SK-N-SH (cell line): ENCODE measurements at regions not wholly inside any gene's neighbourhood (a gene's known extent, or its start where the extent isn't known, plus 50 kb on each side); places are given as distances from the start of the nearest gene placed in this dataset.
"Not testable (repeated sequence)": the region's sequence is repeated elsewhere in the genome, so short reads cannot be mapped to it uniquely, and the experiment has no call there.

Experiments
- POLR2AphosphoS5 ChIP-seq: IDR thresholded peaks from 2 replicates; pipeline ENCODE4 v1.6.1; 2012; ENCODE audit warnings: low read depth, low read length
- TF ChIP-seq, protein P1 (sequence below): fragments of 200-600 bp; sonication (generic); IDR thresholded peaks from 2 replicates; pipeline ENCODE4 v1.6.1; 2017; ENCODE audit warnings: antibody characterized with exemption, mild to moderate bottlenecking, moderate library complexity

DNA sequence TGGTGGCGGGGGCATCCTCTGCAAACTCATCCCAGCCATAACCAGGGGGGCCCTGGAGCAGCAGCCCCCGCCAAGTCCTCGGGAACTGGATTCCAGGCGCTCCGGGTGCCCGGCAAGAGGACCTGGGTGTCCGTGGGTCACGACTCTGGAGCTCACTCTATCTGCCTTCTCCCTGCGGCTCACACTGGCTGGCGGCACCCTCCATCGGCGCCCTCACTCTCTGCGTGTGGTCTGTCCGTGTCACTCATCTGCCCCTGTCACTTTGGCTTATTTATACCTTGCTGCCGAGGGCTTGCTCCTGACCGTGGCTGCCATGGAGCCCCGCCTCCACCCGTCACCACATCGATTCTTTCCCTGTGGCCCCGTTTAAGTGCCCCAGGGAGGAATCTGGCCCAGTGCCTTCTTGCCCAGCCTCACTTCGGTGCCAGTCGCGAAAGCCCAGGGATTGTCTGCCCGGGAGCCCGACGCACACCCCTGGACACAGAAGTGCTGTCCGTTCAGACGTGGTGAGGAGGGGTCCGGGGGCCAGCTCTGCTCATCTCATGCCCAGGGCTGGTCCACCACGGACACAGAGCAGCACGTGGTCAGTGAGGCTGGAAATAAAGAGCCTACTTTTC is 115.7 kb upstream of the ZNF469 start:
- TF ChIP-seq, protein P1, sequence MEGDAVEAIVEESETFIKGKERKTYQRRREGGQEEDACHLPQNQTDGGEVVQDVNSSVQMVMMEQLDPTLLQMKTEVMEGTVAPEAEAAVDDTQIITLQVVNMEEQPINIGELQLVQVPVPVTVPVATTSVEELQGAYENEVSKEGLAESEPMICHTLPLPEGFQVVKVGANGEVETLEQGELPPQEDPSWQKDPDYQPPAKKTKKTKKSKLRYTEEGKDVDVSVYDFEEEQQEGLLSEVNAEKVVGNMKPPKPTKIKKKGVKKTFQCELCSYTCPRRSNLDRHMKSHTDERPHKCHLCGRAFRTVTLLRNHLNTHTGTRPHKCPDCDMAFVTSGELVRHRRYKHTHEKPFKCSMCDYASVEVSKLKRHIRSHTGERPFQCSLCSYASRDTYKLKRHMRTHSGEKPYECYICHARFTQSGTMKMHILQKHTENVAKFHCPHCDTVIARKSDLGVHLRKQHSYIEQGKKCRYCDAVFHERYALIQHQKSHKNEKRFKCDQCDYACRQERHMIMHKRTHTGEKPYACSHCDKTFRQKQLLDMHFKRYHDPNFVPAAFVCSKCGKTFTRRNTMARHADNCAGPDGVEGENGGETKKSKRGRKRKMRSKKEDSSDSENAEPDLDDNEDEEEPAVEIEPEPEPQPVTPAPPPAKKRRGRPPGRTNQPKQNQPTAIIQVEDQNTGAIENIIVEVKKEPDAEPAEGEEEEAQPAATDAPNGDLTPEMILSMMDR: not testable (repeated sequence)
- not testable (repeated sequence) for TF ChIP-seq POLR2AphosphoS5
